PFSK-1 (cell line): ENCODE measurements at regions not wholly inside any gene's neighbourhood (a gene's known extent, or its start where the extent isn't known, plus 50 kb on each side); places are given as distances from the start of the nearest gene placed in this dataset.

ENCODE experiments used
- FOXP2 ChIP-seq: optimal IDR thresholded peaks from 2 replicates; pipeline ENCODE3; 2011; ENCODE audit warnings: borderline replicate concordance, control low read depth, inconsistent platforms; ENCODE audit not compliant: insufficient read depth; ENCODE audit errors: extremely low read length, extremely low read depth
- POLR2AphosphoS5 ChIP-seq: IDR thresholded peaks from 2 replicates; pipeline ENCODE4 v1.6.1; 2012; ENCODE audit warnings: low read depth, mild to moderate bottlenecking, control low read depth, low read length, moderate library complexity
- SIN3A ChIP-seq: IDR thresholded peaks from 2 replicates; pipeline ENCODE4 v1.6.1; 2012; ENCODE audit warnings: mild to moderate bottlenecking, low read length, moderate library complexity, borderline replicate concordance; ENCODE audit not compliant: insufficient read depth

DNA sequence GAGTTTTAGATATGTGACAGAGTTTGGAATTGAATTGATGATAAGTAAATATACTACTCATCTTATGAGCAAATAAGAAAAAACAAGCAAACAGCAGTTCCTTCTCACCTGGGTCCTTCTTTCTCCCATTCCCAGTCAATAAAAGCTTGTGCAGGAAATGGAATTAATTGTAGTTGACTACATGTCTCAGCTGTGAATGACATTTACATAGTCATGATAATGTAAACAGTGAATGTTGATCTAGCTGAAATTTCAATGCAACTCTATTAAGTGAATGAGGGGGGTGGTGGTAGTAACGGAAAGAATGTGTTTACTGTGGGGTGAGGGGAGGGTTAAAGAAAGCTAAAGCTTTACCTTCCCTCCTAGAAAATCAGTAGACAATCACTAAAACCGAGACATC, 76.2 kb downstream of the NFKBIZ start:
- TF ChIP-seq POLR2AphosphoS5 (no peak), FOXP2 (no peak), SIN3A (no peak)
